ENCODE measurements at regions not wholly inside any gene's neighbourhood (a gene's known extent, or its start where the extent isn't known, plus 50 kb on each side); places are given as distances from the start of the nearest gene placed in this dataset.

DNA sequence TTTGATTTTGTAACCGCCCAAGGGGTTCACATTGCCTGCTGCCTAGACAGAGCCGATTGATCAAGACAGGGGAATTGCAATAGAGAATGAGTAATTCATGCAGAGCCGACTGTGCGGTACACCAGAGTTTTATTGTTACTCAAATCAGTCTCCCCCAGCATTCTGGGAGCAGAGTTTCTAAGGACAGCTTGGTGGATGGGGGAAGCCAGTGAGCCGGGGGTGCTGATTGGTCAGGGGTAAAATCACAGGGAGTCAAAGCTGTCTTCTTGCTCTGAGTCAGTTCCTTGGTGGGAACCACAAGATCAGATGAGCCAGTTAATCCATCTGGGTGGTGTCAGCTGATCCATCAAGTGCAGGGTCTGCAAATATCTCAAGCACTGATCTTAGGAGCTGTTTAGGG lies 60.0 kb upstream of the EZR start:
- H3K9ac ChIP-seq (ENCODE audit: low read length) = no peak overlapping the region
- no peak overlapping the region for H3K4ac ChIP-seq (ENCODE audit: low read depth, low read length)
- no CpG with 5 or more reads among the region's 5 CpGs for WGBS (ENCODE audit: extremely low coverage, insufficient coverage, insufficient read length)
- H3K4me3 ChIP-seq (ENCODE audit: low read depth, low read length) = no peak overlapping the region
- H2BK5ac ChIP-seq (ENCODE audit: low read depth, low read length, poor library complexity) = peak overlapping the region; percentile 17
- no peaks in the 10 kb centered on the region for H3K79me2 ChIP-seq (ENCODE audit: control insufficient read depth, insufficient read depth, low read length, poor library complexity)
- no peak for DNase-seq
- peak overlapping the region; percentile 68 for H2BK120ac ChIP-seq (ENCODE audit: insufficient read depth, low read length, poor library complexity)
- H2BK12ac ChIP-seq (ENCODE audit: low read length) = peak overlapping the region; percentile 6
- H3K27me3 ChIP-seq (ENCODE audit: insufficient read depth, low read length) = no peaks in the 10 kb centered on the region
- H3K9me3 ChIP-seq (ENCODE audit: insufficient read depth, low read depth, low read length) = no peaks in the 10 kb centered on the region
- H3K79me1 ChIP-seq (ENCODE audit: low read length) = peaks cover 11% of the 10 kb centered on the region
- no peaks in the 10 kb centered on the region for H3K36me3 ChIP-seq (ENCODE audit: control insufficient read depth in 1 of 2, insufficient read depth in 2 of 2, low read length in 2 of 2)
- H2AK5ac ChIP-seq (ENCODE audit: low read length) = no peak overlapping the region
- H4K8ac ChIP-seq (ENCODE audit: low read depth, low read length) = no peak overlapping the region
- no peak overlapping the region for H3K4me2 ChIP-seq (ENCODE audit: low read length)
- peak overlapping the region; percentile 66 for H4K91ac ChIP-seq (ENCODE audit: low read depth, low read length)
- peaks cover 0 to 15% of the 10 kb centered on the region in 2 experiments for H3K4me1 ChIP-seq (ENCODE audit: control insufficient read depth in 1 of 2, insufficient read depth in 2 of 2, low read length in 2 of 2)
- H3K14ac ChIP-seq (ENCODE audit: low read length) = no peak overlapping the region
- H4K12ac ChIP-seq (ENCODE audit: low read depth, low read length) = no peak overlapping the region
- peak overlapping the region; percentile 82 for H3K27ac ChIP-seq (ENCODE audit: low read depth, low read length)
- no peak overlapping the region for H3K18ac ChIP-seq (ENCODE audit: low read length)
- no peak overlapping the region for H3K23ac ChIP-seq (ENCODE audit: low read length)
- no peak overlapping the region for H2AFZ ChIP-seq (ENCODE audit: insufficient read depth, low read length, poor library complexity)

- no peak overlapping the region for H3K14ac ChIP-seq (ENCODE audit: low read length)
- H2BK12ac ChIP-seq (ENCODE audit: low read length) = no peak overlapping the region
- WGBS (ENCODE audit: extremely low coverage, insufficient coverage, insufficient read length) = no CpG with 5 or more reads among the region's 1 CpG
- H3K9ac ChIP-seq (ENCODE audit: low read length) = no peak overlapping the region
- no peak for DNase-seq
- no peak overlapping the region for H3K4me3 ChIP-seq (ENCODE audit: low read depth, low read length)
- no peak overlapping the region for H2BK5ac ChIP-seq (ENCODE audit: low read depth, low read length, poor library complexity)
- H3K79me1 ChIP-seq (ENCODE audit: low read length) = peaks cover 11% of the 10 kb centered on the region
- H3K18ac ChIP-seq (ENCODE audit: low read length) = no peak overlapping the region
- no peak overlapping the region for H3K27ac ChIP-seq (ENCODE audit: low read depth, low read length)
- H4K91ac ChIP-seq (ENCODE audit: low read depth, low read length) = no peak overlapping the region
- H2BK120ac ChIP-seq (ENCODE audit: insufficient read depth, low read length, poor library complexity) = no peak overlapping the region
- H3K36me3 ChIP-seq (ENCODE audit: control insufficient read depth in 1 of 2, insufficient read depth in 2 of 2, low read length in 2 of 2) = no peaks in the 10 kb centered on the region
- no peak overlapping the region for H4K8ac ChIP-seq (ENCODE audit: low read depth, low read length)
- no peaks in the 10 kb centered on the region for H3K79me2 ChIP-seq (ENCODE audit: control insufficient read depth, insufficient read depth, low read length, poor library complexity)
- no peak overlapping the region for H2AFZ ChIP-seq (ENCODE audit: insufficient read depth, low read length, poor library complexity)
- no peaks in the 10 kb centered on the region for H3K9me3 ChIP-seq (ENCODE audit: insufficient read depth, low read depth, low read length)
- no peak overlapping the region for H4K12ac ChIP-seq (ENCODE audit: low read depth, low read length)
- H3K4me1 ChIP-seq (ENCODE audit: control insufficient read depth in 1 of 2, insufficient read depth in 2 of 2, low read length in 2 of 2) = peaks cover 0 to 9% of the 10 kb centered on the region in 2 experiments
- no peak overlapping the region for H3K4me2 ChIP-seq (ENCODE audit: low read length)
- H2AK5ac ChIP-seq (ENCODE audit: low read length) = no peak overlapping the region
- H3K4ac ChIP-seq (ENCODE audit: low read depth, low read length) = no peak overlapping the region
- H3K27me3 ChIP-seq (ENCODE audit: insufficient read depth, low read length) = no peaks in the 10 kb centered on the region
- no peak overlapping the region for H3K23ac ChIP-seq (ENCODE audit: low read length)
These were observed 58.5 kb upstream of the EZR start for GRCh38 chr6:158877716-158878115.

DNA sequence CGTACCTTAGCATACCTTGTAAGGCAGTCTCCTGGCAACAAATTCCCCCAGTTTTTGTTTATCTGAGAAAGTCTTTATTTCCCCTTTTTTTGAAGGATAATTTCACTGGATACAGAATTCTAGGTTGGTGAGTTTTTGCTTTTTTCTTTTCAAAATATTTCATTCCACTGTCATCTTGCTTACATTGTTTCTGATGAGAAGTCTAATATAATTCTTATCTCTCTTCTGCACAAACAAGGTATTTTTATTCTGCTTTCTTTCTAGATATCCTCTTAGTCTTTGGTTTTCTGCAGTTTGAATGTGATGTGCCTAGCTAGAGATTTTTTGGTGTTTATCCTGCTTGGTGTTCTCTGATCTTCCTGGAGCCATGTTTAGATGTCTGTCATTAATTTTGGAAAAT lies 57.7 kb upstream of the EZR start:
- Histone ChIP-seq H3K79me1 (ENCODE audit: low read length) (peaks cover 8% of the 10 kb centered on the region), H3K4me2 (ENCODE audit: low read length) (no peak overlapping the region), H2BK120ac (ENCODE audit: insufficient read depth, low read length, poor library complexity) (no peak overlapping the region), H3K4me1 (ENCODE audit: control insufficient read depth in 1 of 2, insufficient read depth in 2 of 2, low read length in 2 of 2) (peaks cover 0 to 7% of the 10 kb centered on the region in 2 experiments), H2BK5ac (ENCODE audit: low read depth, low read length, poor library complexity) (no peak overlapping the region), H4K91ac (ENCODE audit: low read depth, low read length) (no peak overlapping the region), H2AFZ (ENCODE audit: insufficient read depth, low read length, poor library complexity) (no peak overlapping the region), H3K23ac (ENCODE audit: low read length) (no peak overlapping the region), H3K9me3 (ENCODE audit: insufficient read depth, low read depth, low read length) (no peaks in the 10 kb centered on the region), H4K12ac (ENCODE audit: low read depth, low read length) (no peak overlapping the region), H3K14ac (ENCODE audit: low read length) (no peak overlapping the region), H3K9ac (ENCODE audit: low read length) (no peak overlapping the region), H3K36me3 (ENCODE audit: control insufficient read depth in 1 of 2, insufficient read depth in 2 of 2, low read length in 2 of 2) (no peaks in the 10 kb centered on the region), H3K79me2 (ENCODE audit: control insufficient read depth, insufficient read depth, low read length, poor library complexity) (no peaks in the 10 kb centered on the region), H2BK12ac (ENCODE audit: low read length) (no peak overlapping the region), H3K27me3 (ENCODE audit: insufficient read depth, low read length) (no peaks in the 10 kb centered on the region), H3K18ac (ENCODE audit: low read length) (no peak overlapping the region), H4K8ac (ENCODE audit: low read depth, low read length) (no peak overlapping the region), H3K4ac (ENCODE audit: low read depth, low read length) (no peak overlapping the region), H2AK5ac (ENCODE audit: low read length) (no peak overlapping the region), H3K4me3 (ENCODE audit: low read depth, low read length) (no peak overlapping the region), H3K27ac (ENCODE audit: low read depth, low read length) (no peak overlapping the region)
- WGBS (ENCODE audit: extremely low coverage, insufficient coverage, insufficient read length) = no CpG with 5 or more reads among the region's 1 CpG
- no peak for DNase-seq

DNA sequence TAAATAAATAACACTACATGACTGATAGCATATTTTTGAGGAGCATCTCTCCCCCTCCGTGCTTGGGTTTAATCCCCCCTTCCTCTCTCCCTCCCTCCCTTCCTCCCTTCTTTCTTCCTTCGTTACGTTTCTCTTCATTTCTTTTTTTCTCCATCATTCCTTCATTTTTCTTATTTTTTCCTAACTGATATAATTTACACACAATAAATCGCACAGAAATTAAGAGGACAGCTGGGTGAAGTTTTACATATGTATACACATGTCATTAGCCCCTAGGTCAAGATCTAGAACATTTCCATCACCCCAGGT lies 51.4 kb upstream of the EZR start:
- no peak overlapping the region for H4K12ac ChIP-seq (ENCODE audit: low read depth, low read length)
- no peak overlapping the region for H2AFZ ChIP-seq (ENCODE audit: insufficient read depth, low read length, poor library complexity)
- no peak overlapping the region for H2BK12ac ChIP-seq (ENCODE audit: low read length)
- H3K18ac ChIP-seq (ENCODE audit: low read length) = no peak overlapping the region
- H2BK120ac ChIP-seq (ENCODE audit: insufficient read depth, low read length, poor library complexity) = no peak overlapping the region
- H3K9me3 ChIP-seq (ENCODE audit: insufficient read depth, low read depth, low read length) = peaks cover 1% of the 10 kb centered on the region
- H3K9ac ChIP-seq (ENCODE audit: low read length) = no peak overlapping the region
- no peak overlapping the region for H3K4me3 ChIP-seq (ENCODE audit: low read depth, low read length)
- no peak overlapping the region for H3K23ac ChIP-seq (ENCODE audit: low read length)
- H3K36me3 ChIP-seq (ENCODE audit: control insufficient read depth in 1 of 2, insufficient read depth in 2 of 2, low read length in 2 of 2) = no peaks in the 10 kb centered on the region
- no peak overlapping the region for H3K14ac ChIP-seq (ENCODE audit: low read length)
- no peak overlapping the region for H2AK5ac ChIP-seq (ENCODE audit: low read length)
- peaks cover 11% of the 10 kb centered on the region for H3K79me1 ChIP-seq (ENCODE audit: low read length)
- H2BK5ac ChIP-seq (ENCODE audit: low read depth, low read length, poor library complexity) = no peak overlapping the region
- peaks cover 4 to 6% of the 10 kb centered on the region in 2 experiments for H3K4me1 ChIP-seq (ENCODE audit: control insufficient read depth in 1 of 2, insufficient read depth in 2 of 2, low read length in 2 of 2)
- H3K4me2 ChIP-seq (ENCODE audit: low read length) = no peak overlapping the region
- H4K91ac ChIP-seq (ENCODE audit: low read depth, low read length) = no peak overlapping the region
- no peak overlapping the region for H4K8ac ChIP-seq (ENCODE audit: low read depth, low read length)
- 100% methylated on average over 3 of the region's 4 CpGs for WGBS (ENCODE audit: extremely low coverage, insufficient coverage, insufficient read length)
- H3K27me3 ChIP-seq (ENCODE audit: insufficient read depth, low read length) = no peaks in the 10 kb centered on the region
- H3K4ac ChIP-seq (ENCODE audit: low read depth, low read length) = no peak overlapping the region
- H3K79me2 ChIP-seq (ENCODE audit: control insufficient read depth, insufficient read depth, low read length, poor library complexity) = peaks cover 4% of the 10 kb centered on the region
- no peak for DNase-seq
- no peak overlapping the region for H3K27ac ChIP-seq (ENCODE audit: low read depth, low read length)
